ENCODE measurements at regions not wholly inside any gene's neighbourhood (a gene's known extent, or its start where the extent isn't known, plus 50 kb on each side); places are given as distances from the start of the nearest gene placed in this dataset.

DNA sequence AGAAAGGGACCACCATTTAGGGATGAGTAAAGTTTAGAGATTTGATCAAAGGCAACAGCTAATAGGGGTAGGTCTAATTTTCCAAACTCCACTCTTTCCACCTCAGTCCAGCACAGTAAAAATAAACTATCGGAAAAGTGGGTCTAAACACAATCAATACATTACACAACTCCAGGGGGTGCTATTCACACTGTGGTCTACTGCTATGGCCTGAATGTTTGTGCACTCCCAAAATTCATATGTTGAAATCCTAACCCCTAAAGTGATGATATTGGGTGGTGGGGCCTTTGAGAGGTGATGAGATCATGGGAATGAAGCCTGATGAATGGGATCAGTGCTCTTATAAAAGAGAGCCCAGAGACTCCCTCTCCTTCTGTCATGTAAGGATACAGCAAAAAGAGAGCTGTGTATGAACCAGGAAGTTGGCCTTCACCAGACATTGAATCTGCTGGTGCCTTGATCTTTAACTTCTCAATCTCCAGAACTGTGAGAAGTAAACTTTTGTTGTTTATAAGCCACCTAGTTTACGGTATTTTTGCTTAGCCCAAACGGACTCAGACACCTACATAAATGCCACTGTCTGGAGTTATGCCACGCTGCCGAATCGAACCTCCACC, 193.9 kb downstream of the OMA1 start (continued):
- no peak for TF ChIP-seq EGR1 (IDR thresholded peaks at IDR 0.05; ENCODE audit: low read depth)
- no peak for TF ChIP-seq CEBPB (IDR thresholded peaks at IDR 0.05; ENCODE audit: low read depth)

DNA sequence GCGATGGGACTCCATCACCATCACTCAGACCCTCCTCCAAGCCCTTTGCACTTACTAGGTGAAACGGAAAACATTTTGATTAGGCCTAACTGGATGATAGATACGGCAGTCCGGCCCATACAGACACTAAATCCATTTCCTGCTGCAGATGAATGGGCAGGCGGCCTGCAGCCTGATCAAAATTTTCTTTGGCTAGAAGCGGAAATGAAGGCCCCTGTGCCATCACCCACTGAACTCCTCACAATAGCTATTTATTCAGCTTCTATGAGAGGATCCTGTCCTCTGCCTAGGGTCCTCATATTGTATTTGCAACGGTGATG, 200.5 kb downstream of the OMA1 start:
- ChIA-PET POLR2A (no interaction called here), RAD21 (ENCODE audit: low non-redundant PET in 1 of 2, low total read pairs in 2 of 2, uncharacterized antibody in 2 of 2, unreplicated experiment in 2 of 2) (no interaction called here), CTCF (no interaction called here)
- no peak overlapping the region for H3K4me3 ChIP-seq (replicated peaks in 1 of 2; ENCODE audit: low read depth in 1 of 2, low read length in 2 of 2)
- H2AFZ ChIP-seq (ENCODE audit: low read depth, low read length, poor library complexity, severe bottlenecking), result no peak overlapping the region
- H4K20me1 ChIP-seq (ENCODE audit: insufficient read depth), result no peaks in the 10 kb centered on the region
- H3K9me3 ChIP-seq (ENCODE audit: control insufficient read depth in 1 of 2, insufficient read depth in 1 of 2, low read depth in 1 of 2, low read length in 2 of 2), result no peaks in the 10 kb centered on the region
- intact Hi-C loops (cut with micrococcal nuclease), result no loop called here
- no peak overlapping the region for H3K27ac ChIP-seq (ENCODE audit: low read depth, low read length)
- H3K4me2 ChIP-seq (ENCODE audit: low read length), result no peak overlapping the region
- TF ChIP-seq MAX (IDR thresholded peaks at IDR 0.05) (no peak), CBX3 (IDR thresholded peaks at IDR 0.05; ENCODE audit: low read depth) (no peak), REST (IDR thresholded peaks at IDR 0.05; ENCODE audit: low read depth) (no peak), TCF7L2 (IDR thresholded peaks at IDR 0.05; ENCODE audit: borderline replicate concordance, extremely low read depth, insufficient read depth, insufficient read length) (no peak), CEBPB (IDR thresholded peaks at IDR 0.05; ENCODE audit: low read depth) (no peak), RAD21 (IDR thresholded peaks at IDR 0.05; ENCODE audit: low read depth) (no peak), JUND (IDR thresholded peaks at IDR 0.05) (no peak), ZBTB33 (IDR thresholded peaks at IDR 0.05; ENCODE audit: extremely low read depth, insufficient replicate concordance, low read length) (no peak), POLR2A (IDR thresholded peaks at IDR 0.05; ENCODE audit: borderline replicate concordance, extremely low read depth, insufficient read depth, insufficient read length) (no peak), SIN3A (IDR thresholded peaks at IDR 0.05; ENCODE audit: low read depth) (no peak), EZH2phosphoT487 (IDR thresholded peaks at IDR 0.05; ENCODE audit: borderline replicate concordance) (no peak), EZH2 (IDR thresholded peaks at IDR 0.05) (no peak), CTCF (IDR thresholded peaks at IDR 0.05 in 2 of 3, conservative IDR thresholded peaks at IDR 0.05 in 1 of 3; ENCODE audit: borderline replicate concordance in 1 of 3, insufficient read depth in 1 of 3, low read depth in 2 of 3, low read length in 2 of 3) (no peak), SRF (IDR thresholded peaks at IDR 0.05; ENCODE audit: low read depth) (no peak), EGR1 (IDR thresholded peaks at IDR 0.05; ENCODE audit: low read depth) (no peak), POLR2AphosphoS5 (IDR thresholded peaks at IDR 0.05; ENCODE audit: low read depth, low read length) (no peak), ELF1 (IDR thresholded peaks at IDR 0.05; ENCODE audit: borderline replicate concordance, low read depth) (no peak), SP1 (IDR thresholded peaks at IDR 0.05; ENCODE audit: low read depth) (no peak), ZFX (IDR thresholded peaks at IDR 0.05) (no peak)
- TF ChIP-seq, protein P1, sequence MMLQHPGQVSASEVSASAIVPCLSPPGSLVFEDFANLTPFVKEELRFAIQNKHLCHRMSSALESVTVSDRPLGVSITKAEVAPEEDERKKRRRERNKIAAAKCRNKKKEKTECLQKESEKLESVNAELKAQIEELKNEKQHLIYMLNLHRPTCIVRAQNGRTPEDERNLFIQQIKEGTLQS (IDR thresholded peaks at IDR 0.05), result no peak
- H3K9me2 ChIP-seq (ENCODE audit: insufficient read depth), result no peaks in the 10 kb centered on the region
- peaks cover 51% of the 10 kb centered on the region for H3K27me3 ChIP-seq (ENCODE audit: insufficient read depth, low read length)
- H3K36me3 ChIP-seq (ENCODE audit: control insufficient read depth in 1 of 2, insufficient read depth in 2 of 2, low read length in 2 of 2), result no peaks in the 10 kb centered on the region
- ATAC-seq, result no peak
- H3K79me2 ChIP-seq (ENCODE audit: insufficient read depth, low read length), result no peaks in the 10 kb centered on the region
- H3K9ac ChIP-seq (ENCODE audit: low read length), result no peak overlapping the region
- H3K4me1 ChIP-seq (ENCODE audit: control insufficient read depth in 1 of 2, insufficient read depth in 2 of 2, low read length in 2 of 2), result no peaks in the 10 kb centered on the region
- BruUV-seq (replicated peaks), result no TSS peak
- no peak for DNase-seq (ENCODE audit: low read depth, low spot score)
